OCI-LY3 (cell line): ENCODE measurements at regions not wholly inside any gene's neighbourhood (a gene's known extent, or its start where the extent isn't known, plus 50 kb on each side); places are given as distances from the start of the nearest gene placed in this dataset.

Source experiments
- H2AFZ ChIP-seq: fragments of 200-600, 300-600 bp; shearing (Covaris generic); 2 replicates; pipeline ENCODE4 v1.6.0; 2014; ENCODE audit warnings: antibody characterized with exemption, low read depth, low read length
- H3K27ac ChIP-seq: fragments of 200-600, 300-600 bp; sonication (generic); 2 replicates; pipeline ENCODE4 v1.5.1; 2014; ENCODE audit warnings: mild to moderate bottlenecking, low read length, moderate library complexity, mixed read lengths
- H3K27me3 ChIP-seq: fragments of 200-600, 300-600 bp; sonication (generic); 2 replicates; pipeline ENCODE4 v1.6.1; 2014; ENCODE audit warnings: low read depth, low read length, mixed read lengths
- H3K36me3 ChIP-seq: fragments of 200-600, 300-600 bp; sonication (generic); replicated peaks from 2 replicates; pipeline ENCODE3; 2014; ENCODE audit warnings: low read depth, low read length, mixed read lengths
- H3K4me1 ChIP-seq: fragments of 300-600, 200-600 bp; sonication (generic); 2 replicates; pipeline ENCODE4 v1.6.1; 2014; ENCODE audit warnings: low read length, mixed read lengths
- H3K4me2 ChIP-seq: fragments of 200-600, 300-600 bp; sonication (generic); 2 replicates; pipeline ENCODE4 v1.6.1; 2014; ENCODE audit warnings: low read length, mixed read lengths
- H3K4me3 ChIP-seq: fragments of 300-600, 200-600 bp; sonication (generic); 2 replicates; pipeline ENCODE4 v1.5.1; 2014; ENCODE audit warnings: antibody characterized with exemption, mild to moderate bottlenecking, low read length, moderate library complexity
- H3K79me2 ChIP-seq: fragments of 300-600, 200-600 bp; shearing (Covaris generic); 2 replicates; pipeline ENCODE4 v1.6.1; 2014; ENCODE audit warnings: mild to moderate bottlenecking, low read length, mixed read lengths
- H3K9ac ChIP-seq: fragments of 300-600, 200-600 bp; shearing (Covaris generic); 2 replicates; pipeline ENCODE4 v1.6.0; 2014; ENCODE audit warnings: mild to moderate bottlenecking, low read length, moderate library complexity
- H3K9me3 ChIP-seq: fragments of 200-600, 300-600 bp; shearing (Covaris generic); 2 replicates; pipeline ENCODE4 v1.6.1; 2014; ENCODE audit warnings: low read length, mixed read lengths; ENCODE audit not compliant: insufficient read depth
- H4K20me1 ChIP-seq: fragments of 200-600, 300-600 bp; sonication (generic); 2 replicates; pipeline ENCODE4 v1.6.1; 2016; ENCODE audit warnings: low read length, mixed read lengths; ENCODE audit not compliant: insufficient read depth
- EZH2phosphoT487 ChIP-seq: fragments of 200-600 bp; shearing (Covaris generic); IDR thresholded peaks from 2 replicates; pipeline ENCODE4 v1.6.1; 2018; ENCODE audit warnings: antibody characterized with exemption, mixed run types, low read depth
- TF ChIP-seq, protein P1 (sequence below): fragments of 200-600, 300-600 bp; sonication (generic); IDR thresholded peaks from 2 replicates; pipeline ENCODE4 v1.5.1; 2014; ENCODE audit warnings: antibody characterized with exemption, low read length, low read depth

DNA sequence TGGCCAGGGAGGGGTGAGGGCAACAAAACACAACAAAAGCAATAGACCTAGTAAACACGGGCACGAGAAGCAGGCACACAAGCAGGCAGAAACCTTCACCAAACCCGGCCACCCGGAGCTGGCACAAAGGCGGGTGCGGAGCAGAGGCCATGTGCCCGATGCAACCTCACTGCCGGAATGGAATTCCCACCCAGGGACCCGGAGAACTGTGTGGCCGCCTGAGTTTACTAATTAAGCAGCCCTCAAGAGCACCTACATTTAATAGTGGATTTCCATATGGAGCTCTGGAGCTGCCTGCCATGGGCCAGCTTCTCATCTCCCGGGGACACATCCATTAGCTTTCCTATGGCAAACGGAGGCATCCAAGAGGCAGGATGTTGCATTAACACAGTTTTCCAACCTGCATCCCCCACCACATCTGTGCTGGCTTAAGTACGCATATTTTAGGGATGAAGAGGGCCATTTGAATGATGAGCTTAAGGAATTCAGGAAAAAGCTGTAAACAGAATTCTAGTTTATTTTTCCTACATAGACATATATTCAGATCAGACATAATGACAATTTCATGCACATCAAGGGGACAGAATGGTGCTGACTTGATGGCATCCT lies 104.5 kb upstream of the SMIM21 start:
- H3K4me2 ChIP-seq = no peak overlapping the region
- H3K79me2 ChIP-seq = no peaks in the 10 kb centered on the region
- no peaks in the 10 kb centered on the region for H3K9me3 ChIP-seq
- H3K4me3 ChIP-seq = no peak overlapping the region
- H3K27ac ChIP-seq = no peak overlapping the region
- no peak overlapping the region for H3K9ac ChIP-seq
- peaks cover 21% of the 10 kb centered on the region; the same call in 1 of the 2 replicates for H3K27me3 ChIP-seq
- TF ChIP-seq EZH2phosphoT487 = no peak
- TF ChIP-seq, protein P1, sequence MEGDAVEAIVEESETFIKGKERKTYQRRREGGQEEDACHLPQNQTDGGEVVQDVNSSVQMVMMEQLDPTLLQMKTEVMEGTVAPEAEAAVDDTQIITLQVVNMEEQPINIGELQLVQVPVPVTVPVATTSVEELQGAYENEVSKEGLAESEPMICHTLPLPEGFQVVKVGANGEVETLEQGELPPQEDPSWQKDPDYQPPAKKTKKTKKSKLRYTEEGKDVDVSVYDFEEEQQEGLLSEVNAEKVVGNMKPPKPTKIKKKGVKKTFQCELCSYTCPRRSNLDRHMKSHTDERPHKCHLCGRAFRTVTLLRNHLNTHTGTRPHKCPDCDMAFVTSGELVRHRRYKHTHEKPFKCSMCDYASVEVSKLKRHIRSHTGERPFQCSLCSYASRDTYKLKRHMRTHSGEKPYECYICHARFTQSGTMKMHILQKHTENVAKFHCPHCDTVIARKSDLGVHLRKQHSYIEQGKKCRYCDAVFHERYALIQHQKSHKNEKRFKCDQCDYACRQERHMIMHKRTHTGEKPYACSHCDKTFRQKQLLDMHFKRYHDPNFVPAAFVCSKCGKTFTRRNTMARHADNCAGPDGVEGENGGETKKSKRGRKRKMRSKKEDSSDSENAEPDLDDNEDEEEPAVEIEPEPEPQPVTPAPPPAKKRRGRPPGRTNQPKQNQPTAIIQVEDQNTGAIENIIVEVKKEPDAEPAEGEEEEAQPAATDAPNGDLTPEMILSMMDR = no peak
- H3K36me3 ChIP-seq = no peaks in the 10 kb centered on the region
- no peaks in the 10 kb centered on the region for H3K4me1 ChIP-seq
- no peaks in the 10 kb centered on the region for H4K20me1 ChIP-seq
- H2AFZ ChIP-seq = no peak overlapping the region

- Histone ChIP-seq H4K20me1 (no peaks in the 10 kb centered on the region), H3K27ac (no peak overlapping the region), H3K79me2 (no peaks in the 10 kb centered on the region), H3K27me3 (peaks cover 21% of the 10 kb centered on the region; the same call in 1 of the 2 replicates), H3K9me3 (no peaks in the 10 kb centered on the region), H3K4me3 (no peak overlapping the region), H2AFZ (no peak overlapping the region), H3K36me3 (no peaks in the 10 kb centered on the region), H3K4me2 (no peak overlapping the region), H3K4me1 (no peaks in the 10 kb centered on the region), H3K9ac (no peak overlapping the region)
- TF ChIP-seq EZH2phosphoT487 = no peak
- TF ChIP-seq, protein P1 = no peak
Observed at GRCh38 chr18:75531212-75531850, 103.8 kb upstream of the SMIM21 start.

DNA sequence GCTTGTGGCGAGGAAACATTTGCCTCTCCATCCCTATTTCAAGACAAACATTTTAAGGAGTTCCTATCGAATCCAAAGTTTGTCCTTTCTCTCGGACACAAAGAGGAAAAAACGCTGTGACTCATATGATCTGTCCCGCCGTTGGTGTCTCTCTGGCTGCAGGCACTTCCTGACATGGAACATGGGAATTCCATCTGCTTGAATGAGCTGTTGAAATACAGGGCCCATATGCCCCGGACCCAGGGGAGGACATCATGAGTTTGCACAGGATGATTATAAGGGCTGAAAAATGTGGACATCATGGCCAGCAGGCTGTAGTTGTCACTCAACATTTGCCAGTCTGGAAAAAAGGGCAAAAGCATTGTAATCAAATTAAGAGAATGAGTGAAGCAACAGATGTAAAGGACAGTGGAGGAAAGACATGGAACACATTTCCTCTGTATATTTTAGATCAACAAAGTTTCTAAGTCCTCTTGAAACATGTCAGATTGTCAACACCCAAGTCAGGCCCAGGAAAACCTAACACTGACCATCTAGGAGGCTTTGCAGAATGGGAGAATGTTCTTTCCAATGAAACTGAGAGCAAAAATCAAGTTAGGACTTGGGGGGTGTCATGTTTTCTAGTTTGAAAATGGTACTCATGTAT lies 103.2 kb upstream of the SMIM21 start:
- Histone ChIP-seq H3K27ac (no peak overlapping the region), H3K4me2 (no peak overlapping the region)

GRCh38 chr18:75530118-75530517 lies 102.6 kb upstream of the SMIM21 start:
- Histone ChIP-seq H4K20me1 (no peaks in the 10 kb centered on the region), H3K27me3 (peaks cover 21% of the 10 kb centered on the region; the same call in 1 of the 2 replicates), H3K4me2 (no peak overlapping the region), H3K9ac (no peak overlapping the region), H3K27ac (no peak overlapping the region), H3K9me3 (no peaks in the 10 kb centered on the region), H3K36me3 (no peaks in the 10 kb centered on the region), H3K4me3 (no peak overlapping the region), H3K79me2 (no peaks in the 10 kb centered on the region), H2AFZ (no peak overlapping the region), H3K4me1 (no peaks in the 10 kb centered on the region)
- no peak for TF ChIP-seq EZH2phosphoT487
- TF ChIP-seq, protein P1 = no peak

More for the DNA sequence above, 103.2 kb upstream of the SMIM21 start:
- Histone ChIP-seq H3K4me3 (no peak overlapping the region), H3K36me3 (no peaks in the 10 kb centered on the region), H3K9ac (no peak overlapping the region), H3K9me3 (no peaks in the 10 kb centered on the region), H3K4me1 (no peaks in the 10 kb centered on the region), H3K79me2 (no peaks in the 10 kb centered on the region), H4K20me1 (no peaks in the 10 kb centered on the region), H2AFZ (no peak overlapping the region), H3K27me3 (peaks cover 21% of the 10 kb centered on the region; the same call in 1 of the 2 replicates)
- TF ChIP-seq EZH2phosphoT487 = no peak
- TF ChIP-seq, protein P1 = no peak
